ENCODE measurements at regions not wholly inside any gene's neighbourhood (a gene's known extent, or its start where the extent isn't known, plus 50 kb on each side); places are given as distances from the start of the nearest gene placed in this dataset.
"Not testable (repeated sequence)": the region's sequence is repeated elsewhere in the genome, so short reads cannot be mapped to it uniquely, and the experiment has no call there.

- ATAC-seq; H3K4me2 ChIP-seq (ENCODE audit: insufficient read depth, low read length); FAIRE-seq; DNase-seq (ENCODE audit: extremely low read depth in 1 of 4, low spot score in 3 of 4); H3K4me3 ChIP-seq; H3K27me3 ChIP-seq (ENCODE audit: control insufficient read depth in 2 of 2, insufficient read depth in 2 of 2, low read length in 2 of 2); intact Hi-C loops (cut with micrococcal nuclease); POLR2A ChIA-PET; H3K9me1 ChIP-seq (ENCODE audit: control insufficient read depth, insufficient read depth, low read length); BruUV-seq (replicated peaks); H2AFZ ChIP-seq (ENCODE audit: low read depth, low read length); H4K20me1 ChIP-seq (replicated peaks; ENCODE audit: control insufficient read depth, insufficient read depth, low read length); H3K27ac ChIP-seq (ENCODE audit: extremely low read depth, low read depth, low read length); in situ Hi-C loops (cut with MboI); CTCF ChIA-PET (ENCODE audit: low intra/inter-chr PET ratio); H3K9me3 ChIP-seq (replicated peaks; ENCODE audit: control insufficient read depth, insufficient read depth, low read depth, low read length); H3K9ac ChIP-seq (ENCODE audit: insufficient read depth in 1 of 2, low read depth in 2 of 2, low read length in 2 of 2); H3K79me2 ChIP-seq (ENCODE audit: control insufficient read depth, insufficient read depth, low read length); H3K4me1 ChIP-seq (replicated peaks in 1 of 2; ENCODE audit: control insufficient read depth in 2 of 2, insufficient read depth in 2 of 2, low read length in 2 of 2); H3K36me3 ChIP-seq (ENCODE audit: control insufficient read depth, insufficient read depth, low read length): not testable (repeated sequence)
- 0% methylated on average over 1 of the region's 1 CpG for WGBS (ENCODE audit: insufficient coverage, low coverage, missing lambda C conversion rate)
- peak; percentile 60 to 79 for TF ChIP-seq TRIM24 (IDR thresholded peaks at IDR 0.05)
- TF ChIP-seq TRIM28 (IDR thresholded peaks at IDR 0.05), result peak; percentile 86; the same call in 1 of the 2 replicates
- TF ChIP-seq CBX3 (IDR thresholded peaks at IDR 0.05; ENCODE audit: borderline replicate concordance in 1 of 2, low read length in 2 of 2), result peak in 1 of 2 experiments; percentile 75; a peak in 2 of 3 replicates
- TF ChIP-seq, protein P1, sequence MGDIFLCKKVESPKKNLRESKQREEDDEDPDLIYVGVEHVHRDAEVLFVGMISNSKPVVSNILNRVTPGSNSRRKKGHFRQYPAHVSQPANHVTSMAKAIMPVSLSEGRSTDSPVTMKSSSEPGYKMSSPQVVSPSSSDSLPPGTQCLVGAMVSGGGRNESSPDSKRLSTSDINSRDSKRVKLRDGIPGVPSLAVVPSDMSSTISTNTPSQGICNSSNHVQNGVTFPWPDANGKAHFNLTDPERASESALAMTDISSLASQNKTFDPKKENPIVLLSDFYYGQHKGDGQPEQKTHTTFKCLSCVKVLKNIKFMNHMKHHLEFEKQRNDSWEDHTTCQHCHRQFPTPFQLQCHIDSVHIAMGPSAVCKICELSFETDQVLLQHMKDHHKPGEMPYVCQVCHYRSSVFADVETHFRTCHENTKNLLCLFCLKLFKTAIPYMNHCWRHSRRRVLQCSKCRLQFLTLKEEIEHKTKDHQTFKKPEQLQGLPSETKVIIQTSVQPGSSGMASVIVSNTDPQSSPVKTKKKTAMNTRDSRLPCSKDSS (IDR thresholded peaks at IDR 0.05; ENCODE audit: low read depth, partially characterized antibody), result peak; percentile 86
- TF ChIP-seq ZNF324 (CRISPR knock-in tag; IDR thresholded peaks at IDR 0.05), result peak; percentile 97
Observed at GRCh38 chr15:88965097-88965496, 51.9 kb upstream of the MFGE8 start.

DNA sequence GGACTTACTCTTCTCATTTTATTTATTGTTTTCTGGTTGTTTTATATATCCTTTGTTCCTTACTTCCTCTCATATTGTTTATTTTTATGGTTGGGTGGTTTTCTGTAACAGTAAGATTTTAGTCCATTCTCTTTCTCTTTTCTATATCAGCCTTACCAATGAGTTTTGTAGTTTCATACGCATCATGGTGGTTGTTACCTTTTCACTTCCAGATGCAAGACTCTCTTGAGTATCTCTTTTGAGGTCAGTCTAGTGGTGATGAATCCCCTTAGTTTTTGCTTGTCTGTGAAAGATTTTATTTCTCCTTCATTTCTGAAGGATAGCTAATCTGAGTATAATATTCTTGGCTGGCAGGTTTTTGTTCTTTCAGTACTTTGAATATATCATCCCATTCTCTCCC, 57.1 kb upstream of the MFGE8 start:
- Histone ChIP-seq H3K9me3 (replicated peaks; ENCODE audit: control insufficient read depth, insufficient read depth, low read depth, low read length) (peaks cover 4% of the 10 kb centered on the region), H3K27ac (ENCODE audit: extremely low read depth, low read depth, low read length) (no peak overlapping the region), H3K4me1 (replicated peaks in 1 of 2; ENCODE audit: control insufficient read depth in 2 of 2, insufficient read depth in 2 of 2, low read length in 2 of 2) (peaks cover 3 to 8% of the 10 kb centered on the region in 2 experiments; a peak in 3 of 5 replicates), H3K36me3 (ENCODE audit: control insufficient read depth, insufficient read depth, low read length) (no peaks in the 10 kb centered on the region), H4K20me1 (replicated peaks; ENCODE audit: control insufficient read depth, insufficient read depth, low read length) (no peaks in the 10 kb centered on the region), H3K4me3 (no peak overlapping the region), H3K4me2 (ENCODE audit: insufficient read depth, low read length) (no peak overlapping the region), H3K9ac (ENCODE audit: insufficient read depth in 1 of 2, low read depth in 2 of 2, low read length in 2 of 2) (no peak overlapping the region), H2AFZ (ENCODE audit: low read depth, low read length) (no peak overlapping the region), H3K9me1 (ENCODE audit: control insufficient read depth, insufficient read depth, low read length) (no peaks in the 10 kb centered on the region), H3K27me3 (ENCODE audit: control insufficient read depth in 2 of 2, insufficient read depth in 2 of 2, low read length in 2 of 2) (no peaks in the 10 kb centered on the region), H3K79me2 (ENCODE audit: control insufficient read depth, insufficient read depth, low read length) (no peaks in the 10 kb centered on the region)
- in situ Hi-C loops (cut with MboI) (no loop called here), intact Hi-C loops (cut with micrococcal nuclease) (no loop called here)
- BruUV-seq (replicated peaks), result no TSS peak
- ATAC-seq, result no peak
- no peak for FAIRE-seq
- ChIA-PET CTCF (ENCODE audit: low intra/inter-chr PET ratio) (interaction anchor here (1.0 kb wide), 1 partner anchor 10 kb away, joined by 3 read pairs; no protein-coding TSS in a partner anchor), POLR2A (no interaction called here)
- DNase-seq (ENCODE audit: extremely low read depth in 1 of 4, low spot score in 3 of 4), result no peak
- TF ChIP-seq KDM2B (CRISPR knock-in tag; IDR thresholded peaks at IDR 0.05) (no peak), KAT2B (IDR thresholded peaks at IDR 0.05; ENCODE audit: low read depth, low read length) (no peak), PRMT5 (CRISPR knock-in tag; IDR thresholded peaks at IDR 0.05) (no peak), KAT8 (IDR thresholded peaks at IDR 0.05; ENCODE audit: low read depth) (no peak)
- 0% methylated on average over 1 of the region's 1 CpG for WGBS (ENCODE audit: insufficient coverage, low coverage, missing lambda C conversion rate)

Data from K562 (cell line).